ENCODE measurements at regions not wholly inside any gene's neighbourhood (a gene's known extent, or its start where the extent isn't known, plus 50 kb on each side); places are given as distances from the start of the nearest gene placed in this dataset.
"Not testable (repeated sequence)": the region's sequence is repeated elsewhere in the genome, so short reads cannot be mapped to it uniquely, and the experiment has no call there.

DNA sequence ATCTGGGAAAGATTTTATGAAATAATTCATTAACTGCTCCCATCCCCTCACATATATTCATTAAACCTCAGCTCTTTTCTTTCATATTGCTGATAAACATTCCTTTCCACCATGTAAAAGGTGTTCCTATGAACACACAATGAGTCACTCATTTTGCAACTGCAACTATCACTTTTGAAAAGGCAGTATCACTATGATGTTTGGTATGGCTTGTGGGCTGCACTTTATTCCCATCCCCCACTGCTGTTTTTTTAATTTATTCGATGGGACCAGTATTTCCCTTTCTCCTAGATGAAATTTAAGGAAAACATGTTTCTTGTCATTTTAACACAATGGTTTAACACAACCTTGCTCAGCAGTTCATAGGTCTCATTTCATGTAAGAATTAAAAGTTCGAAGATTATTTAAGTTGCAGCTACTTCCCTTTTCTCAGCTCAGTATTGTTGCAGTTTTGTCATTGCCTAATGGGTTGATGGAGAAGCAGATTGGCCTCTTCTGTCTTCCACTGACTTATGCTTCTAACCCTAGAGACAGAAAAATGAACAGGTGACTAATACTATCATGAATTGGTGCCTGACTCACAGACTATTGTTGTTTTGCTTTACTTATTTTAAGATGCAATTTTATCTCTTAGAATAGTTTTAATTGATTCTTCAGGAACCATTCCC, 280.3 kb downstream of the ZPLD1 start:
- H3K4me3 ChIP-seq (ENCODE audit: low read depth, low read length) = no peak overlapping the region
- TF ChIP-seq, protein P1, sequence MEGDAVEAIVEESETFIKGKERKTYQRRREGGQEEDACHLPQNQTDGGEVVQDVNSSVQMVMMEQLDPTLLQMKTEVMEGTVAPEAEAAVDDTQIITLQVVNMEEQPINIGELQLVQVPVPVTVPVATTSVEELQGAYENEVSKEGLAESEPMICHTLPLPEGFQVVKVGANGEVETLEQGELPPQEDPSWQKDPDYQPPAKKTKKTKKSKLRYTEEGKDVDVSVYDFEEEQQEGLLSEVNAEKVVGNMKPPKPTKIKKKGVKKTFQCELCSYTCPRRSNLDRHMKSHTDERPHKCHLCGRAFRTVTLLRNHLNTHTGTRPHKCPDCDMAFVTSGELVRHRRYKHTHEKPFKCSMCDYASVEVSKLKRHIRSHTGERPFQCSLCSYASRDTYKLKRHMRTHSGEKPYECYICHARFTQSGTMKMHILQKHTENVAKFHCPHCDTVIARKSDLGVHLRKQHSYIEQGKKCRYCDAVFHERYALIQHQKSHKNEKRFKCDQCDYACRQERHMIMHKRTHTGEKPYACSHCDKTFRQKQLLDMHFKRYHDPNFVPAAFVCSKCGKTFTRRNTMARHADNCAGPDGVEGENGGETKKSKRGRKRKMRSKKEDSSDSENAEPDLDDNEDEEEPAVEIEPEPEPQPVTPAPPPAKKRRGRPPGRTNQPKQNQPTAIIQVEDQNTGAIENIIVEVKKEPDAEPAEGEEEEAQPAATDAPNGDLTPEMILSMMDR (IDR thresholded peaks at IDR 0.05; ENCODE audit: borderline replicate concordance, insufficient read depth, low read depth, low read length) = no peak

DNA sequence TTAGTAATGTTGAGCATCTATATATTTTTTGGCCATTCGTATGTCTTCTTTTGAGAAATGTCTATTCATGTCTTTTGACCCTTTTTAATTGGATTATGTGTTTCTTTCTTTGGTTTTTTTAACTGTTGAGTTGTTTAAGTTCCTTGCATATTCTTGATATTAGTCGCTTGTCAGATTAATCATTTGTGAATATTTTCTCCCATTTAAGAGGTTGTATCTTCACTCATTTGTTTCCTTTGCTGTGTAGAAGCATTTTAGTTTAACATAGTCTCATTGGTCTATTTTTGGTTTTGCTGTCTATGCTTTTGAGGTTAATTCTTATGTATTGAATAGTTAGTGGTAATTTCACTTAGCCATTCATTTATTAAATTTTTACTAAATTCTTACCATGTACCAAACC, 283.8 kb downstream of the ZPLD1 start:
- no peak overlapping the region for H3K4me3 ChIP-seq (ENCODE audit: low read depth, low read length)
- TF ChIP-seq, protein P1 (IDR thresholded peaks at IDR 0.05; ENCODE audit: borderline replicate concordance, insufficient read depth, low read depth, low read length) = no peak

DNA sequence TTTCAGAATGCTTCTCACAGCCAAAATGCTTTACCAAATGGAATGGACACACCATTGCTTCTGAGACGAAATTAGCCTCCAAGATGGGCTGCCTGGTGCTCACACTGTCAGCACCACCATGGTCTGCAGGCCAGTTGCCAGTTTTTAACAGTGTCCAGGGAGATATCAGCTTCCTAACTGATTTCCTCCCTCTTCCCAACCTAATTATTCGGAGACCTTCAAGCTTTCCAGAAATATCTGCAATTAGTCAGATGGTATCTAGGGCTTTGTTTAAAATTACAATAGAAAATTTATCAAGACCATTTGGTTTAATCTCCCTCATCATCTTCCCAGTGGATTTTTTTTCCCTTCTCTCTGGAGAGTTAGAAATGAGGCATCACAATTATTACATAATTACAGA, 287.5 kb downstream of the ZPLD1 start:
- no peak overlapping the region for H3K4me3 ChIP-seq (ENCODE audit: low read depth, low read length)
- TF ChIP-seq, protein P1 (IDR thresholded peaks at IDR 0.05; ENCODE audit: borderline replicate concordance, insufficient read depth, low read depth, low read length) = no peak

DNA sequence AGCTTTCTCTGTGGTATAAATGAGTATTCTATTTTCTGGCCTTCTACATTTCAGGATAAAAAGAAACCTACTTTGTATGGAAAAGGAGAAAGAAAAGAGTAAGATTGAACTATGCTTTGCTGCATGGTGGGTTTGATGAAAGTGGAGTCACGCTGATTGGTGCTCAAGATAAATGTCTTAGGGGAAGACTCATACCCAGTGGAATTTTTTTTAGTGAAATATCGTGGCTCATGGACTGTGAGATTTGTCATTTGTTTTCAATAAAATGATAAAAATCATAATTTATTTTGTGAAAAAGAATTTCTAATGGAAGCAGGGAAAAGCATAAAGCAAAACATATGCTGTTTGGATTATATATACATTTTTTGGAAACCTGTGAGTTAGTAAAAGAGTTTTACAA, 292.5 kb downstream of the ZPLD1 start:
- TF ChIP-seq, protein P1 (IDR thresholded peaks at IDR 0.05; ENCODE audit: borderline replicate concordance, insufficient read depth, low read depth, low read length) = no peak
- H3K4me3 ChIP-seq (ENCODE audit: low read depth, low read length) = no peak overlapping the region

DNA sequence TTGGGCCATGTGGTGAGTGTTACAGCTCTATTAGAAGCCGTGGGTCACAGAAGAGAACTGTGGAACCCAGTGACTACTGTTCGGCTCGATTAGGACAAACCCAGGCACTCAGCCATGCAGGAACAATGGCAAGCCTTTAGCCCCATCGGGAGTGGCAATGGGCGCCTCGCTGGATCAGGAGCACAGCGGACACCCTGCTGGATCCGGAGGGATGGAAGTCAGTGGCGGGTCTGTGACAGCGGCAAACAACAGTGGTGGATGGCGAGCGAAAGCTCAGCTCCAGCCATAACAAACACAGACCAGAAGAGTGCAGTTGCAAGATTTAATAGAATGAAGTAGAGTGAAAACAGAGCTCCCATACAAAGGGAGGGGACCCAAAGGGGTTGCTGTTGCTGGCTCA, 297.8 kb downstream of the ZPLD1 start:
- not testable (repeated sequence) for H3K4me3 ChIP-seq (ENCODE audit: low read depth, low read length)

DNA sequence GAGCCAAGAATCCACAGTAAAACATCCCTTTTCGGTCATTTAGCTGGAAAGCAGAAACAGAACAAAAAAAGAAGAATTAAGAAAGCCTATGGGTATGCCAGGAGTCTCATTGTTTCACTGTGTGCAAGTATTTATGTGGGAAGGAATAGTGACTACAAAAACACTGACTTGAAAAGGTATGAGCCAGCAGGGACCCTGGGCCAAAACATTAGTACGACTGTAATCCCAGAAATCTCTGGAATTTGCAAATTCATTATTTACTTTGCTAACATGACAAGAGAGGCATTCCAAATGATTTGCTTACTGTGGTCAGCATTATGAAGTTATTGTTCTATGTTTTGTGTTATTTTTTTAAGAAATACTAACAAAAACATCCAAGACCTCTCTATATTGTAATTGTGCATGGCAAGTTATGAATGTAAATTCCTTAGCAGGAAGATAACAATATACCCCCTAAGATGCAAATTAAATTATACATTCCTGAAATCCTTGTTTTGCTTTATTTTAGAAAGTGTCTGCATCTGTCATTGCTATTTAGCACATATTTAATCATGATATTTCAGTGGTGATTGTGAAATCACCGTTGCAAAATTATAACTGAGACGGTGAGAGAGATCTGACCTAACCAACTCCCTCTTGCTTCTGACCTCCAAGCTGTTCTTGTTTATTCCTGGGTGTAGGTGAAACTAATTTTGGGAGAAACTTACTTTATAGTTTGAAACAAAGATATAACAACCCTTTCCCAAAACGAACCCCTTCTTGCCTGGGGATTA, 299.2 kb downstream of the ZPLD1 start:
- TF ChIP-seq, protein P1 (IDR thresholded peaks at IDR 0.05; ENCODE audit: borderline replicate concordance, insufficient read depth, low read depth, low read length) = no peak
- no peak overlapping the region for H3K4me3 ChIP-seq (ENCODE audit: low read depth, low read length)

DNA sequence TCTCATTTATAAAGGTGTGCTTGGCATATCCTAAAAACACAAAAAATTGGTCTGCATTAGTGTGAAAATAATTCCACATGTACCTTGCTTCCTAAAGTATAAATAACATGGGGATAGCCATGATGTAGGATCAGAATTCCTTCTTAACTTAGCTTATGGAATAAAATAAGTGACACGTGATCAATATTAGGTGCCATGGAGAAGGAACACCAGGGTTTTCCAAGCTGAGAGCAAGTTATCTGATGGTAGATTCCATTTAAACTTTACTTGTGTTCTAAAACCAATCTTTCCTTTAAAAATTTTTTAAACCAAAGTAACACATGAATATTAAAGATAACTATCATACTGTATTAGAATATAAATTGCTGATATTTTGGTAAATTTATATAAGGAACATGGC, 300.5 kb downstream of the ZPLD1 start:
- TF ChIP-seq, protein P1 (IDR thresholded peaks at IDR 0.05; ENCODE audit: borderline replicate concordance, insufficient read depth, low read depth, low read length) = no peak
- no peak overlapping the region for H3K4me3 ChIP-seq (ENCODE audit: low read depth, low read length)
